SK-MEL-5 (cell line): ENCODE measurements at regions not wholly inside any gene's neighbourhood (a gene's known extent, or its start where the extent isn't known, plus 50 kb on each side); places are given as distances from the start of the nearest gene placed in this dataset.
"Not testable (repeated sequence)": the region's sequence is repeated elsewhere in the genome, so short reads cannot be mapped to it uniquely, and the experiment has no call there.

Experiments used
- DNase-seq: peaks from one replicate; pipeline ENCODE4 v3.0.0-alpha.2; 2016; ENCODE audit warnings: low read depth, low spot score
- in situ Hi-C: cut with HindIII; loops from 2 replicates; pipeline ENCODE4 v1.10.0; 2016; ENCODE audit warnings: low sequenced_read_pairs, high pct_unique_total_duplicates, low pct_unique_long_range_greater_than_20kb

DNA sequence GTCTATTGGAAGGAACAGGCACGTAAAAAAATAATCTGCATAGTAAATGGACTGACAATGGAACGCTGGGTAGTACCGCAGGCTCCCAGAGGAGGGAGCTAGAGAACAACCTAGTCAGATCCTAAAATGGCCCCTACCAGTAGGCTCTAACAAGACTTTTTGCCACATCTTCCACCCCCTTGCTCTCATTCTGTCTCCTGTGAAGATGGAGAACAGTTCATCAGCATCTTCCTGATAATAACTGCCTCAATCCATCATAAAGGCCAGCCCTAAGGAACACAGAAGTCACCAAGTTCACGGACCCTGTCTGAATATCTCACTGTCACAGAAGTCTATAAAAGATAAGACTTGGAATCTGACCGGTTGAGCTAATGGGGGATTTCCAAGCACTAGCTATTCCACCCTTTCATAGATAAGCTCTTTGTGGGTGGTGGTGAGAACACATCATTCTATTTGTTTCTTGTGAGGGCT, 133.4 kb downstream of the SLC1A3 start:
- peak; percentile 92 for DNase-seq
- in situ Hi-C loops = no loop called here

DNA sequence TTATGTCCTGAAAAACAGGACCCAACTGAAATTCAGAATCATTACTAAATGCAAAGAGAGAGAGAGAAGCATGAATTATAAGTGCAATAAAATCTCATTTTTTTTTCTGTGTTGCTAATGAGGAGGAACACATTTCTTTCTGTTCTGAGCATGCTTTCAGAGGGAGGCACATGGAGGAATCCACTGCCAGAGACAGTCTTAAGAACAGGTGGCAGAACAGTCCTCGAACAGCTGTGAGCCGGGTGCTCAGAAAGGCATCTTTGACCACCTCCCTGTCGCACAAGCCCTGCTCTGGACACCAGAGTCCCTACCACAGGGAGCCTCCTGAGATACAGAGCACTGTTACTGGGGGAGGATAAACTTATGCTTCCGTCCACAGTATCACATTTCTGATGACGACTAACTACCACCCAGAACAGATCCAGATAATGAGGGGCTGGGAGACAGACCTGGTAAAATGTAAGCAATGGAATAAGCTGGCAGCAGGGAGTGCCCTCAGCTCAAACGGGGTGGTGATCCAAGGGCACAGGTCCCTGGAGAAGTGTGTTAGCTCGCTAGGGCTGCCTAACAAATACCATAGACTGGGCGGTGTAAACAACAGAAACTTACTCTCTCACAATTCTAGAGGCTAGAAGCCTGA, 134.0 kb downstream of the SLC1A3 start:
- no peak for DNase-seq
- in situ Hi-C loops = no loop called here

DNA sequence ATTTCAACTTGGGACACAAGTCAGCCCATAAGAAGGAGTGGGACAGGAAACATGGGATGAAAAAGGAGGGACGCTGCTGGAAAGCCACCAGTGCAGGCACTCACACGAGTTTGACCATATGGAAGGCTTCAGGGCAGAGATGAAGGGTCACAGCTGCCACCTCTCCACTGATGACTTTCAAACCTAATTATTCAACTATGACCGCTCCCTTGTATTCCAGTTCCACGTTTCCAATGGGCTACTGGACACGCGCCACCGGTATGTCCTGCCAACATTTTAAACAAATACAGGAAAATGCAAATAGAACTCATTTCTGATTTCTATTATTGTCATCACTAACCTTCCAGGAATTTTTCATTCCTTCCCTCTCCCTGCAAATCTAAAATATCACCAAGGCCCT, 134.7 kb downstream of the SLC1A3 start:
- in situ Hi-C loops = no loop called here
- no peak for DNase-seq

DNA sequence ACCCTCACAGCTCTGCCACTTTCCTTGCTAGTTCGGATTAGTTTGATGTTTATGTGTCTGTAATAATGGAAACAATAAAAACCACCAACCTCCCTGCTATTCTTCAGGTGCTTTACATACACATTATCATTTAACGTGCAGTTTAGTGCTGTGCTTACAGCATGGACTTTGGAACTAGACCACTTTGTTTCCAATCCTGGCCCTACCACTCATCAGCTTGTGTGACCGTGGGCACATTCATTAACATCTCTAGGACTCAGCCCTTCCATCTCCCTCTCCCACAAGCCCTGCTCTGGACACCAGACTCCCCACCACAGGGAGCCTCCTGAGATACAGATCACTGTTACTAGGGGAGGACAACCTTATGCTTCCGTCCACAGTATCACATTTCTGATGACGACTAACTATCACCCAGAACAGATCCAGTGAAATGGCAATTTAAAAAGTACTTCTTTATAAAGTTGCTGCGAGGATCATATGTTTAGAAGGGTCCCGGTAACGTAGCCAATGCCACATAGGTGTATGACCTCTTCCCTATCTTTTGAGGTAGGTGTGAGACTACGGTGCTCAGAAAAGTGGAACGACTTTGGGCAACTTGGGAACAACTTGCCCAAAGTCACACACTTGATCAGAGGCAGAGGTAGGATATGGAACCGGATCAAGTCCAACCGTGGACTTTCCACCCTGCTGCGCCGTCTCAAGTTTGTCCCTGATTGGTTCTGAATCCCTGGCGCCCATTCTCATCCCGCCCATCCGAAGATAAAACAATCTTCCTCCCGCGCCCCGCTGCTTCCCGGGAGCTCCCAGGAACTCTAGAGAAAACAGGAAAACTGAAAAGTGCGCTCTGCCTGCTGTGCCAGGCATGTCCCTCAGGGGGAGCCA, 132.4 kb upstream of the NIPBL start:
- in situ Hi-C loops = no loop called here
- DNase-seq = peak; percentile 88

DNA sequence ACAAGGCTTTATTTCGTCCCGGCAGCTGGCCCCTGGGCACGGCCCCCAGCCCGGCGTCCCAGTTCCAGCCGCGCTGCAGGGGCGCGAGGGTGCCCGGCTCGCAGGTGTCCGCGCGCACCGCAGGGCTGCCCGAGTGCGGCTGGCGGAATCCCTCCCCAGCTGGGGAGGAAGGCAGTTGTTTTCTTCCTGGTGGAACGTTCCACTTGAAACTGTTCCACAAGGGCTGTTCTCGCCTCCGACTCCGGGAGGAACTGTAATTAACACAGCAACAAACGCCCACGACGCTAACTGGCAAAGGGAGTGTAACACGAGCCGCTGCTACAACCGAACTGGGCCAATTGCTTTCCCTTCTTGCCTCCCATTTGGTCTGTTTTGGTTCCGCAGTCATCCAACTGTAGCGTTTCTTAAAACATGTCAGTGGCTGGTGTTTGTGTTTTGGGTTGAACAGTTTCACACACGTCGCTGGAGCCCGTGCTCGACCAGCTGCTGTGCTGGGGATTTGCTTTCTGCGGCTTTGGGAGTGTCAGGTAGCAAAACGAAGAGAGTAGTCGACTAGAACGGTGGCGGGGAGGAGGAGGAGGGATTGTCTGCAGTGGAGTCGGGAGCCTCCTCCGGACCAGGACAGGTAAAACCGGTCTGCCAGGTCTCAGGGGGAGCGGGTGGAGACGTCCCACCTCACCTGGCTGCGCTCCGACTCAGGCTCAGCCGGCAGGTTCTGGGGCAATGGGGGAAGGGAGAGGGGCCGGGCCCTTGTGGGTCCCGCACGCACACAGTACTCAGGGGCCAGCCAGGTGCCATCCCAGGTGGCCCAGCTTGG, 131.6 kb upstream of the NIPBL start:
- DNase-seq = no peak

DNA sequence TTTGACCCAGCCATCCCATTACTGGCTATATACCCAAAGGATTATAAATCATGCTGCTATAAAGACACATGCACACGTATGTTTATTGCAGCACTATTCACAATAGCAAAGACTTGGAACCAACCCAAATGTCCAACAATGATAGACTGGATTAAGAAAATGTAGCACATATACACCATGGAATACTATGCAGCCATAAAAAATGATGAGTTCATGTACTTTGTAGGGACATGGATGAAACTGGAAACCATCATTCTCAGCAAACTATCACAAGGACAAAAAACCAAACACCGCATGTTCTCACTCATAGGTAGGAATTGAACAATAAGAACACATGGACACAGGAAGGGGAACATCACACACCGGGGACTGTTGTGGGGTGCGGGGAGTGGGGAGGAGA, 128.8 kb upstream of the NIPBL start:
- in situ Hi-C loops, DNase-seq: not testable (repeated sequence)

More for the DNA sequence above, 131.6 kb upstream of the NIPBL start:
- in situ Hi-C loops = no loop called here

DNA sequence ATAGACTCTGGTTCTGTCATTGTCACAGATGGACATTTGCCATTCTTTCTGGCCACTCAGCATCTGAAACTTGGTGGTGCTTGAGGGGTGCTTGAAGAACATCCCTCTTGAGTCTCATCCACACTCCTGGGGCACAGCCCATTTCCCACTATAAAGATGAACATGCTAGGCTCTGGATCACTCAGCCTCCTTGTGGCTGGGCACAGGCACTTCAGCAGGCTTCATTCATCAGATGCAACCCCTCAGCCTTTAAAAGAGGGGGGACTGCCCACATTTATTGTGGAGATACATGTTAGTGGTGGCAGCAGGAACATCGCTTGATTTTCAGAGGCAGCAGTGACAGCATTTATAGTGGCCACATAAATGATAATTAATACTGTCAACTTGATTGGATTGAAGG, 124.7 kb upstream of the NIPBL start:
- peak; percentile 52 for DNase-seq
- in situ Hi-C loops = no loop called here

DNA sequence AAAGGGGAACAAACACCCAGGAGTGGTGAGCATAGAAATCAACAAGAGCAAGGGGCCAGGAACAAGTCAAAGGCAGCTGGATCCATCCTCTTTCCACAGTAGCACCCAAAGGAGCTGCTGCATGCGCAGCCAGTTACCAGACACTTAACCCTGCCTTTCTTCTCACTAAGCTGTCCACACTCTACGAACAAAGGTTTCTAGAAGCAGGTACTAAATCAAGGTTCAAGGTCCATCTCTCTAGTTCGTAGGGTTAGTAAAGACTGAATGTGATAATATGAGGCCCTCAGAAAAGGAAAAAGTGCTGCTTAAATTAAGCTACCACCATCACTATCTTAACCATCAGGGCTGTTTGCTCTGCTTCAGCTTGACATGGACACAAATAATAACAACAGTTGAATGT, 121.2 kb upstream of the NIPBL start:
- DNase-seq = no peak
- in situ Hi-C loops = no loop called here

DNA sequence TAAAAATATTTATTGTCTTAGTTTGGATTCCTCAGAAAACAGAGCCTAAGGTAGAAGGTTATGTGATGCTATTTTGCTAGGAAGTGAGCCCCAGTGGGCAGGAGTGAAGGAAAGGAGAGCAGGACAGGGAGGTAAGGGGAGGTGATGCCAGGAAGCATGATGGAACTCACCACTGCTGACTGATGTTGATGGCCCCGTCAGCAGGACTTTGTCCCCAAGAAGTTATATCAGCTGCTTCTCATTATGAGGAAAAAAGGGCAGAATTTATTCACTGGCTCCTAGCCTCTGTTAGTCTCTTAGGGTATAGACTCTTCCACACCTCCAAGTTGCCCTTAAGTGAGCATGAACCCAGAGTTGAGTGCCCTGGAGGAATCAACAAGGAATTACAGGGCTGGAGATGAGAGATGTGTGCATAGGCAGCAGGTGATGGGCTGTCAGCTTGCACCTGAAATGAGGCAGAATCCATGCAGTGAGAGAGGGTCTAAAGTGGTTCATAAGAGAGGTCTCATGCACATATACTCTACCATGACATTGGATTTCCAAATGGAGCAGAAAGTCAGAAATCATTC, 120.6 kb upstream of the NIPBL start:
- DNase-seq = no peak
- in situ Hi-C loops = no loop called here

DNA sequence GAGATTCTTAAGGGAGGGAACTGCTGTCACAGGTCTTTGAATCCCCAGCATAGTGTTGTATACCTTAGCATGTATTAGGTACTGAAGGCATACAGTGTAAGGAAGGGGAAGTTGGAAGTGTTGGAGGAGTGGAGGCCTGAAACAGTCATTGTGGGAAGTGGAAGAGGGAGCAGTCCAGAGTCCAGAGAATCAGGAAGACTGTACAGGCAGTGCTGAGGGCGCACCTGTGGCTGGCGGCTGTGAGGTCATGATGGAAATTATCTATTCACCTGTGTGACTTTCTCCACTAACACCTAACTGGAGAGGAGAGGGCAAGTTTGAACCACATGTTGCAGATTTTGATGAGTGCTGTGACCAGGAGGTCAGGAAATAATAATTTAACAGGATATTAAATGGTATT, 119.7 kb upstream of the NIPBL start:
- in situ Hi-C loops = no loop called here
- no peak for DNase-seq

DNA sequence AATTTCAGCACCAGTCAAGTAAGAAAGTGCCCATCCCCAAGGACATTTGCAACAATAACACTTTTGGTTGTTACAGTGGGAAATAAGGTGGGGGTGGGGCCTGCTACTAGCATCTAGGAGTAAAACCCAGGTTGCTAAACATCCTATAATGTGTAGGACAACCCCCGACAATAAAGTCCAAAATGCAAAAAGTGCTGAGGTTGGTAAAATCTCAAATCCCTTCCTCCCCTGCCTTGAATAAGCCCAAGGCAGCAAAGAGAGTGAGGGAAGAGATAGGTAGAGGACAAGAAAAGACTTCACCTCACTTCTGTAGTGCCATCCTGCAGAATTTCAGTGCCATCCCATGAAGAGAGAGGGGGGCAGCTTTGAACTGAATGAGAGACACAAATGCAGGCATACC, 117.5 kb upstream of the NIPBL start:
- DNase-seq = no peak

DNA sequence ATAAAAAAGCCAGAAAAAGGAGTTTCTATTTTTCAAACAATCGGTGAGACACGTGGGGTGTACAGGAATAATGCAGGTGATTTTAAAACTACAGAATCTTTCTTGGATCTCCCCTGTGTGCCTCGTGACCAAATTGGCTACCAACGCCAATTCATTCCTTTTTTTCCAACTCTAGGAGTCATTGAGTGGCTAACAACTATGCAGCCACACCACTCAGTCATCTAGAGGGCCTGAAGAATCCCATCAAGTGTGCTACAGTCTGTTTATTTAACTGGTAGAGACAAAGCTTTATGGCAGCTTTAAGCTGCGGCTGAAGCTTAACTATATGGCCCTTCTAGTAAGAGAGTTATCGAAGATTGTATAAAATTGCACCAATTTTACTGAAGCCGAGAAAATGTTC, 113.1 kb upstream of the NIPBL start:
- no peak for DNase-seq
- in situ Hi-C loops = no loop called here

More for the DNA sequence above, 117.5 kb upstream of the NIPBL start:
- in situ Hi-C loops = no loop called here

DNA sequence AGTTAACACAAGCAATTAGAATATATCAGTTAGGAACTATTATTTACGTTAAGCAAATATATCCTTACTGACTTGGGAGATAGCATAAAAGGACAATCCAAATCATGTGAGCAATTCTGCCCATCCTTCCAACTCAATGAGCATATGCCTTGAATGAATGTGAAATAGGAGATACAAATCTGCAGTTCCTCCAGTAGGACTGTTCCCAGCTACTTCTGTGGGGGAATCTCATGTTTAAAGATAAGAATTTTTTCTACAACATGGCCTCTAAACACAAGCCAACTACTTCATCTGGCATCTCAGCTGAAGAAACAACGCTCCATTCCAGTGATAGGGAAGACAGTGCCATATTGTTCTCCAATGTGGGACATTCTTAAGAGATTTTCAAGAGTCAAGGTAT, 110.7 kb upstream of the NIPBL start:
- DNase-seq = no peak
- in situ Hi-C loops = no loop called here

DNA sequence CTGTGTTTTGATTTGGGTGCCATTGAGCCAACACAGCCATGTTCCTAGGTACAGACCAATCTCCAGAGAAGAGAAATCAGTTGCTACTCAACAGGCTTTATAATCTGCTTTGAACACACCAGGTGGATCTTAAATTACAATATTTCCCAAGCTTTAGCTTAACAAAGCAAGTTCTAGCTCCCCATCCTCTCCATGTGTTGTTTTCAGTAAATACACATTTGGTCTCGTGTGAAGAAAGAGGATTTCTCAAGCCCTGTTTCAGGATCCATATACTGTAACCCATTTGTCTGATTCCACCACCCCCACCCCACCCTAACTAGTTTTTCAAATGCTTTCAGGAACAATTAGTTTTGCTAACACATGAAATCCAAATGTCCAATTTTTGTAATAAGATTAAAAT, 109.6 kb upstream of the NIPBL start:
- DNase-seq = no peak
- in situ Hi-C loops = no loop called here

DNA sequence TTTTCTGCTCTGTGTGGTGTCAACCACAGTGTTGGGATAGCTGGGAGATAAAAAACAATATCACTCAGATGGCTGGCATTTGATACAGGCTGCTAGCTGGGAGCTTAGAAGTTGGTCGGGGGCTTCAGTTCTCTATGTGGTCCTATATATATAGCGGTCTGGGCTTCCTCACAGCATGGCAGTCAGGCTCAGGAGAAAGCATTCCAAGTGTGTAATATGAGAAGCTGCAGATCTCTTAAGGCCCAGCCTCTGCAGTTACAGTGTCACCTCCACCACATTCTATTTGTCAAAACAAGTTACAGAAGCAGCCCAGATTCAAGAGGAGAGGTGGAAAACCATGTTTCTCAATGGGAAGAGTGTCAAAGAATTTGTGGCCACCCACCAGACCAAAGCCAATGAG, 108.1 kb upstream of the NIPBL start:
- in situ Hi-C loops = no loop called here
- DNase-seq = no peak

DNA sequence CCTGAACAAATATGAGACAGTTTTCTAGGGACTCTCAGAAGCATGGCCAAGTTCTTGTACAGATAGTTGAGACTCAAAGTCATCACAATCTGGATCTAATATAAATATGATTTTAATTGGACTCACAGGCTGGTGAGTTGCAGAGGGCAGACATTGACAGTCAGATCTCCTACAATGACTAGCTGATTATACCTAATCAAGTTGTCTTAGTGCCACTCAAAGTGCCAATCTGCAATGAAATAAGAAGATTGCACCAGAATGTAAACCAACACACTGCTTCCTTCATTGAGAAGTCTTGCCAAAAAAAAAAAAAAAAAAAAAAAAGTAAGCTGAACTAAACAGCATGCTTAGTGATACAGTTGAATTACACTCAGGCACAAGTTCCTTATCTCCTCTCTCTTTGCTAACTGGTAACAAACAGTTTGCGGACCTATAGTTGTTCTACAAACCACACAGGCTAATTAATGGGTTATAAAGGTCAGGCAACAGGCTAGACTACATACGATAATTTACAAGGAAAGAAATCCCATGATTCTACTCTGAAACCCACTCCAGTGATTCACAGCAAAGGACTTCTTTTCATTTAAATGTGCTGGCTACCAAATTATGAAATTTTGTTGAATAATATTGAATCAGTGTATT, 107.3 kb upstream of the NIPBL start:
- in situ Hi-C loops = no loop called here
- DNase-seq = no peak

DNA sequence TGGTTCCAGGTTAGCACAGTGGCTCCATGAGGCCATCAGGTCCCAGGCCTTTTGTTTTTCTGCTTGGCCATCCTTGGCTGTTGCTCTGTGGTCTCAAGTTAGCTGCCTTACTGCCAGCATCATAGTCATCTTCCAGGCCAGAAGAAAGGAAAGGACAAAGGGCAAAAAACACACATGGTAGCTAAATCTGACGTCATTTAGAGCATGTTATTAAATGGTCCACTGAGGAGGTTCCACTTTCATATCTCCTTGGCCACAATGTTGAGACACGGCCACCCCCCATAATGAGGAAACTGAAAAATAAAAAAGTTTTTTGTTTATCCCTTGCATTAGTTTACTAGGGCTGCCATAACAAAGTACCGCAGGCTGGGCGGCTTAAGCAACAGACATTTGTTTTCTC, 106.4 kb upstream of the NIPBL start:
- in situ Hi-C loops = no loop called here
- no peak for DNase-seq
